Astrocyte of the spinal cord (primary cell): ENCODE measurements at regions not wholly inside any gene's neighbourhood (a gene's known extent, or its start where the extent isn't known, plus 50 kb on each side); places are given as distances from the start of the nearest gene placed in this dataset.
A peak's percentile ranks its signal among the peaks of the same experiment; 100 is the strongest.

Experiments used
- DNase-seq: peaks from one replicate; pipeline ENCODE4 v3.0.0; 2011; ENCODE audit warnings: low read depth, low spot score
- H3K4me3 ChIP-seq: 2 replicates; pipeline ENCODE4 v1.5.1; 2011; ENCODE audit warnings: low read depth, mild to moderate bottlenecking, low read length, moderate library complexity
- in situ Hi-C: cut with HindIII; loops from 2 replicates; pipeline ENCODE4 v1.10.0; 2017; ENCODE audit warnings: low sequenced_read_pairs
- TF ChIP-seq, protein P1 (sequence below): IDR thresholded peaks from 2 replicates; pipeline ENCODE4 v1.5.1; 2012; ENCODE audit warnings: low read depth, mild to moderate bottlenecking, low read length, inconsistent platforms

DNA sequence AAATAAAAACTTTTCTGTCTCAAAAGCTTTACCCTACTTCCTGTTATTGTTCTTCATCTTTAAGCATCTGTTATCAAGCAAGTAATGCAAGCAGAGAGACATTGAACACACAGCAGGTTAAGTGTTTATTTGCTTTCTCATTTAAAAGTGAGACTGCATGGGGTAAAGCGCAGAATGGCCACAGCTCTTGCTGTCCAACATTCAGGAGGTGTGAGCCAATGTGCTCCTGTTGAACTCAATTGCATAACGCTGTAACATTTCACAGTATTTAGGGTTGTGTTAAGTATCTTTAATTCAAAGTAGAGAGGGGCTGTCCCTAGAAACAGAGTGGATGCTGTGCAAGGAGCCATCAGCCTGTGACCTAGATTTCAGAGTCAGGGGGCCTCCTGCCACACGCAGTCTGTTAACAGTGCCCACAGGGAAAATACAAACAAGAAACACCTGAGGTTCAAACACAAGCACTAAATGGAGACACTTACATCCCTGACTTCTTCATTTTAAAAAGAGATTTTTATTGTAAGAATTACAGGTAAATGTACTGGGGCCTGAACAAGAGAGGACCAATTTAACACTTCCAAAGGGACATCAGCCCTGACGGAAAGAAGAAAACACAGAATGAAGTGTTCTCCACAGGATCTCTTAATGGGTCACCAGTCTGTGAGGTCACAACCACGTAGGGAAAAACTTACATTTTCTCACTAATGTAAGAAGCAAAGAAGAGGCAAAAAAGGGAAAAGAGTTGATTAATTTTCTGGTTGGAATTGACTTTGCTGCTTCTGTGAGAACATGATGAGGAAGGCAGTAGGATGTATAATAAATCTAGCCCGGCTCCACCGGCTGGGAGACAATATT is 815.1 kb downstream of the VGLL3 start:
- peak; percentile 1 for DNase-seq
- TF ChIP-seq, protein P1, sequence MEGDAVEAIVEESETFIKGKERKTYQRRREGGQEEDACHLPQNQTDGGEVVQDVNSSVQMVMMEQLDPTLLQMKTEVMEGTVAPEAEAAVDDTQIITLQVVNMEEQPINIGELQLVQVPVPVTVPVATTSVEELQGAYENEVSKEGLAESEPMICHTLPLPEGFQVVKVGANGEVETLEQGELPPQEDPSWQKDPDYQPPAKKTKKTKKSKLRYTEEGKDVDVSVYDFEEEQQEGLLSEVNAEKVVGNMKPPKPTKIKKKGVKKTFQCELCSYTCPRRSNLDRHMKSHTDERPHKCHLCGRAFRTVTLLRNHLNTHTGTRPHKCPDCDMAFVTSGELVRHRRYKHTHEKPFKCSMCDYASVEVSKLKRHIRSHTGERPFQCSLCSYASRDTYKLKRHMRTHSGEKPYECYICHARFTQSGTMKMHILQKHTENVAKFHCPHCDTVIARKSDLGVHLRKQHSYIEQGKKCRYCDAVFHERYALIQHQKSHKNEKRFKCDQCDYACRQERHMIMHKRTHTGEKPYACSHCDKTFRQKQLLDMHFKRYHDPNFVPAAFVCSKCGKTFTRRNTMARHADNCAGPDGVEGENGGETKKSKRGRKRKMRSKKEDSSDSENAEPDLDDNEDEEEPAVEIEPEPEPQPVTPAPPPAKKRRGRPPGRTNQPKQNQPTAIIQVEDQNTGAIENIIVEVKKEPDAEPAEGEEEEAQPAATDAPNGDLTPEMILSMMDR = no peak
- in situ Hi-C loops = no loop called here
- H3K4me3 ChIP-seq = no peak overlapping the region

DNA sequence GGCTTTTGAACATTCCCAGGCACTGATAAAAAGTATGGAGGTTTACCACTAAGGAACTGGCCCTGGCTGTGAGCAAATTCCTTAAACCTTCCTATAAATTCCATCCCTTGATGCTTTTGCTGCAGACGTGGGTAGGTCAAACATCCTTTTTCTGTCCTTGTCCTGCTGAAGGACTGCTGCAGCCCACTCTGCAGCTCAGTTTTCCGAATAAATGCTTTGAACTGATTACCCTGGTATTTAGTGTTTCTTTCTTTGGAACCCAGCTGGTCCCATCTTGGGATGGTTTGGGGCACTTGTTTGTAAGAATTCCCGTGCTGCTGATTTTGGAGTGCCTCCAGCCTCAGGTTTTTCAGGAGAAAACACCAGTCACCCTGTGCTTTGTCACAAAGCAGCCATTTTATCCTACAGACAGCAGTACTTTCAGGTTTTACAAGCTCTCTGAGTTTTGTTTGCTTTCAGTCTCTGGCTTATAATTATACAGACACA is 815.9 kb downstream of the VGLL3 start:
- DNase-seq = peak; percentile 22
- in situ Hi-C loops = no loop called here
- TF ChIP-seq, protein P1 = no peak
- no peak overlapping the region for H3K4me3 ChIP-seq

DNA sequence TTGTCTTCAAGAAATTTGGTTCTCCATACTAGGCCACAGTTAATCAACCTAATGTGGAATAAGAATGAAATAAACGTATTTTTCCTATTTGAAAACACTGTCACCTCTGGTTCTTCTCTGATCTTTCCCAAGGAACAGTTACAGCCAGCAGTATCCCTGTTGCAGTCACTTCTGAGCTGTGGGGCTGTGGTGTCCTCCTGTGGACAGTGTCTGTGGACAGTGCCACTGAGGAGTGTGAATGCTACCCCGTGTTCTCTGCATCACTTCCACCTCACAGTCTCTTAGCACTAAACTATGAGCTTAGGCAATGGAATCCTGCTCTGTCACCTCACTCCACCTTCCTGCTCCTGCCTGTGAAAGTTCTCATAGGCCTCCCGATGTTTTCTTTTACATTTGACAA is 817.5 kb downstream of the VGLL3 start:
- TF ChIP-seq, protein P1 = no peak
- DNase-seq = no peak
- in situ Hi-C loops = no loop called here
- no peak overlapping the region for H3K4me3 ChIP-seq

DNA sequence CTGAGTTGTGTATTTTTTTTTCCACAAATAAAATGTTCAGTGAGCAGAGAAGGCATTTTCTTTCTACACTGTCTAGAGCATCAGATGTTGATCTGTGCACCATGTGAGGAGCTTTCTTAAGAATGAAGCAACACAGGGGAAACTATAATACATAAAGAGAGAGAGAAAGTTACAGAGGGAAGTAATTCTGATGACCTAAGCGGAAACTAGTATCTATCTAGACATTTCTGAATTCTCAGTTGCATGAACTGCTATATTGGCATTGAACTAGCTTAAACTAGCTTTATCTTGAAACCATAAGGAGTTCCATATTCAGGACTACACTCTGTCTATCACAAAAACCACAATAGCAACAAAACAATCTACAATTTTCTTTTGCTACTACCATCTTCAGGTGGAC is 822.4 kb downstream of the VGLL3 start:
- in situ Hi-C loops = no loop called here
- H3K4me3 ChIP-seq = no peak overlapping the region
- TF ChIP-seq, protein P1 = no peak
- no peak for DNase-seq

DNA sequence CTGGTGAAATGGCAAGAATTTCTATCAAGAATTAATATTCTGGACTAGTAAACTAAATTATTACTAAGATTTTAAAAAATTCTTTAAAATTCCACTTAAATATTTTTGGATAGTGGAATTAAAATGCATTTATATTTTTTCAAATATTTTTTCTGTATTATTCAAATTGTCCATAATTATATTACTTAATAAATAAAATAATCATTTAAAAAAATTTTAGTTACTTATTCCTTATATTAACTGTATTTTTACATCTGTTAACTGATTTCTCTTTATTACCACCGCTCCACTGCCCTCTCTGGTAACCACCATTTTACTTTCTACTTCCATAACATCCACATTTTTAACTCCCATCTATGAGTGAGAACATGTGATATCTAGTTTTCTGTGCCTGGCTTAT is 828.4 kb downstream of the VGLL3 start:
- TF ChIP-seq, protein P1 = no peak
- no peak overlapping the region for H3K4me3 ChIP-seq
- in situ Hi-C loops = no loop called here
- DNase-seq = no peak

DNA sequence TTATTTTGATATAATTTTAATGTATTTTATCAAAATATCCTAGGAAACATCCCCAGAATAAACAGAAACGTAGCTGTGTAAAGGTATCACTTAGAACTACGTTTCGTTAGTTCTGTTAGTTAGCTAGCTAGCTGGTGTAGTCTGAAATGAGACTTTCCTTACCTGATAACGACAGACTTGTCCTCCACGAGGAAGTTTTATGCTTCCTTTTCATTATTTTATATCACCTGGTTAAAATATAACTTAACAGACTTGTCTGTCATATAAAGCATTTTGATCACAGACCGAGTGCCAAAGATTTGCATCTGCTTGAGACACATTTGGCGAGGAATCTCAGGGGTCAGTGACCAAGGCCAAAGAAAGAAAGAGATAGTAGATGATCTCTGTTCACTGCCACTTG is 829.5 kb downstream of the VGLL3 start:
- TF ChIP-seq, protein P1 = no peak
- H3K4me3 ChIP-seq = no peak overlapping the region
- in situ Hi-C loops = no loop called here
- no peak for DNase-seq
